H1 (cell line): ENCODE measurements at regions not wholly inside any gene's neighbourhood (a gene's known extent, or its start where the extent isn't known, plus 50 kb on each side); places are given as distances from the start of the nearest gene placed in this dataset.

Experiments
- BACH1 ChIP-seq: IDR thresholded peaks from 2 replicates; pipeline ENCODE4 v1.6.1; 2012; ENCODE audit warnings: low read length, improper control_type of control experiment
- BCL11A ChIP-seq, 2 experiments: IDR thresholded peaks; one replicate each; pipeline ENCODE4 v1.6.1; 2011; ENCODE audit warnings: low read depth in 2 of 2, low read length in 2 of 2, mild to moderate bottlenecking in 2 of 2
- CHD7 ChIP-seq: fragments of 300-600 bp; sonication (generic); IDR thresholded peaks from 2 replicates; pipeline ENCODE4 v1.7.1; 2012; ENCODE audit warnings: low read length, moderate library complexity, mild to moderate bottlenecking, inconsistent platforms; ENCODE audit not compliant: insufficient replicate concordance
- EGR1 ChIP-seq: IDR thresholded peaks from 2 replicates; pipeline ENCODE4 v1.6.1; 2011; ENCODE audit warnings: low read depth, low read length, borderline replicate concordance
- RAD21 ChIP-seq, 2 experiments: IDR thresholded peaks in 1 of 2; conservative IDR thresholded peaks in 1 of 2; 2 replicates each; pipeline ENCODE4 v1.6.1; 2011; ENCODE audit warnings: low read depth in 2 of 2, low read length in 2 of 2, improper control_type of control experiment in 1 of 2, inconsistent platforms in 1 of 2, mild to moderate bottlenecking in 1 of 2, moderate library complexity in 1 of 2
- RXRA ChIP-seq: IDR thresholded peaks from 2 replicates; pipeline ENCODE4 v1.6.1; 2011; ENCODE audit warnings: low read depth, mild to moderate bottlenecking, low read length, moderate library complexity; ENCODE audit not compliant: insufficient read depth
- SIRT6 ChIP-seq: IDR thresholded peaks from one replicate; pipeline ENCODE4 v1.7.1; 2012; ENCODE audit warnings: low read length, inconsistent platforms
- TAF1 ChIP-seq: IDR thresholded peaks from 2 replicates; pipeline ENCODE4 v1.6.1; 2011; ENCODE audit warnings: mild to moderate bottlenecking, low read depth, low read length

- TF ChIP-seq CHD7 (no peak), BACH1 (no peak), TAF1 (no peak), BCL11A (IDR thresholded peaks at IDR 0.05; ENCODE audit: low read depth in 2 of 2, low read length in 2 of 2) (no peak), RXRA (no peak), SIRT6 (no peak), RAD21 (IDR thresholded peaks at IDR 0.05 in 1 of 2, conservative IDR thresholded peaks at IDR 0.05 in 1 of 2; ENCODE audit: low read depth in 2 of 2, low read length in 2 of 2) (no peak), EGR1 (no peak)
Observed at GRCh38 chr3:102258666-102259227, 176.1 kb upstream of the ZPLD1 start (continued).
